ENCODE measurements at regions not wholly inside any gene's neighbourhood (a gene's known extent, or its start where the extent isn't known, plus 50 kb on each side); places are given as distances from the start of the nearest gene placed in this dataset.

DNA sequence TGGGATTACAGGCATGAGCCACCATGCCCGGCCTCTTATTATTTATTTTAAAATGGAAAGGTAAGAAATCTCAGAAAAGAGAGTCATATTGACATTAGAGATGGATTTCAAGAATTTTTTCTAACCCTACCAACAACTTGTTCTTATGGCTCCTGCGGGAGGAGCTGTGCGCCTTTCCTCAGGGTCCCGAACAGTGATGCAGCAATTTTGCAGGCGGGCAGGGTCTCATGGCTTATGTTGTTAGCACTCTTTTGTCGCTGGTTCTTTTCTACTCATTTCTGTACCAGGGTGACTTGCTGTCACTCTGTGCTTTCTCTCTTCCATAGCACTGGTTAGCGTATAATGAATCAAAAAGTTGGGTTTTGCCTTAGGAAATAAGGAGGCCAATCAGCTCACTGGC lies 148.8 kb upstream of the DLGAP1 start:
- Histone ChIP-seq H3K27me3 (ENCODE audit: control insufficient read depth in 2 of 2, insufficient read depth in 1 of 2, low read length in 1 of 2) (no peaks in the 10 kb centered on the region), H3K4me1 (ENCODE audit: control insufficient read depth in 2 of 2, insufficient read depth in 2 of 2, low read length in 2 of 2) (no peaks in the 10 kb centered on the region), H3K27ac (ENCODE audit: low read depth in 1 of 2, low read length in 1 of 2) (no peak overlapping the region), H3K4me3 (ENCODE audit: low read length in 2 of 2) (no peak overlapping the region), H3K36me3 (ENCODE audit: control insufficient read depth in 2 of 2, insufficient read depth in 2 of 2, low read length in 1 of 2) (no peaks in the 10 kb centered on the region), H3K9me3 (ENCODE audit: control insufficient read depth in 2 of 2, insufficient read depth in 1 of 2, low read length in 1 of 2) (peaks cover 0 to 2% of the 10 kb centered on the region in 2 donors)
- DNase-seq (ENCODE audit: low read depth in 6 of 9, low spot score in 9 of 9), result no peak
- WGBS, result 90% methylated on average over 7 of the region's 7 CpGs

DNA sequence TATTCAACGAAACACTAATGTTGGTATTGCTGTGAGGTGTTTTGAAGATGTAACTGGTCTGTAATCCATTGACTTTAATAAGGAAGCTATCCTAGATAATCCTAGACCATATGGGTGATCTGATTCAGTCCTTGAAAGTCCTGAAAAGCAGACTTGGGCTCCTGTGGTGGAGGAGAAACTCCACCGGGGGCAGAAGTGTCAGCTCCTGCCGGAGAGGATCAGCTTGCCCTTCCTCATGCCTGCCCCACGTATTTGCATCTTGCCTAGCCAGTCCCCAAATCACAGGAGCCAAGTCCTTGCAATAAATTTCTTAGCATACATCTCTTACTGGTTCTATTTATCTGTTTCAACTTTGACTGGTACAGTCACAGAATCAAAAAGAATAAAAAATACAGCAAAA lies 144.2 kb upstream of the DLGAP1 start:
- WGBS, result 57% methylated on average over 4 of the region's 4 CpGs
- DNase-seq (ENCODE audit: low read depth in 6 of 9, low spot score in 9 of 9), result no peak

DNA sequence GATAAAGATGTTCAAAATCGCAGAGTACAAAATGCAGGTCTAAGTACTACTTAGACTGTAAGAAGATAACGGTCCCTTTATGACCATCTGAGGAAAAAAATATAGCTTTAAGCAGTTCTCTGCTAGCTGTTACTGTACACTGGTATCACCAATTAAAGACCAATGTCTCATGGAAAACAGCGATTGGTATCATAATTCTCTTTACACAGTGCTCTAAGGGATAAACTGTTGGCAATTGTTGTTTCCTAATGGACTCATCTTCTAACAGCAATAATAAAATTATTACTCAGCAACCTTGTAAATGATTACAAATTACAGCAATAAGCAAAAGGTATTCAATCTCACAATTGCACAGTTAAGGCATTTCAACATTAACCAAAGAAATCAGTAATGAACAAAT lies 142.2 kb upstream of the DLGAP1 start:
- H3K4me1 ChIP-seq (ENCODE audit: control insufficient read depth in 2 of 2, insufficient read depth in 2 of 2, low read length in 2 of 2), result no peaks in the 10 kb centered on the region
- no peak overlapping the region for H3K4me3 ChIP-seq (ENCODE audit: low read length in 2 of 2)
- no peak for DNase-seq (ENCODE audit: low read depth in 6 of 9, low spot score in 9 of 9)
- no peaks in the 10 kb centered on the region for H3K27me3 ChIP-seq (ENCODE audit: control insufficient read depth in 2 of 2, insufficient read depth in 1 of 2, low read length in 1 of 2)
- 96% methylated on average over 3 of the region's 3 CpGs for WGBS
- H3K36me3 ChIP-seq (ENCODE audit: control insufficient read depth in 2 of 2, insufficient read depth in 2 of 2, low read length in 1 of 2), result no peaks in the 10 kb centered on the region
- H3K27ac ChIP-seq (ENCODE audit: low read depth in 1 of 2, low read length in 1 of 2), result no peak overlapping the region
- H3K9me3 ChIP-seq (ENCODE audit: control insufficient read depth in 2 of 2, insufficient read depth in 1 of 2, low read length in 1 of 2), result peaks cover 0 to 2% of the 10 kb centered on the region in 2 donors

More for the DNA sequence above, 144.2 kb upstream of the DLGAP1 start:
- peaks cover 0 to 2% of the 10 kb centered on the region in 2 donors for H3K9me3 ChIP-seq (ENCODE audit: control insufficient read depth in 2 of 2, insufficient read depth in 1 of 2, low read length in 1 of 2)
- no peak overlapping the region for H3K27ac ChIP-seq (ENCODE audit: low read depth in 1 of 2, low read length in 1 of 2)
- no peaks in the 10 kb centered on the region for H3K4me1 ChIP-seq (ENCODE audit: control insufficient read depth in 2 of 2, insufficient read depth in 2 of 2, low read length in 2 of 2)
- no peaks in the 10 kb centered on the region for H3K36me3 ChIP-seq (ENCODE audit: control insufficient read depth in 2 of 2, insufficient read depth in 2 of 2, low read length in 1 of 2)
- no peak overlapping the region for H3K4me3 ChIP-seq (ENCODE audit: low read length in 2 of 2)
- no peaks in the 10 kb centered on the region for H3K27me3 ChIP-seq (ENCODE audit: control insufficient read depth in 2 of 2, insufficient read depth in 1 of 2, low read length in 1 of 2)

GRCh38 chr18:4593895-4594294 lies 138.8 kb upstream of the DLGAP1 start:
- 95% methylated on average over 1 of the region's 1 CpG for WGBS
- Histone ChIP-seq H3K27me3 (ENCODE audit: control insufficient read depth in 2 of 2, insufficient read depth in 1 of 2, low read length in 1 of 2) (no peaks in the 10 kb centered on the region), H3K4me3 (ENCODE audit: low read length in 2 of 2) (no peak overlapping the region), H3K9me3 (ENCODE audit: control insufficient read depth in 2 of 2, insufficient read depth in 1 of 2, low read length in 1 of 2) (no peaks in the 10 kb centered on the region), H3K27ac (ENCODE audit: low read depth in 1 of 2, low read length in 1 of 2) (no peak overlapping the region), H3K4me1 (ENCODE audit: control insufficient read depth in 2 of 2, insufficient read depth in 2 of 2, low read length in 2 of 2) (no peaks in the 10 kb centered on the region), H3K36me3 (ENCODE audit: control insufficient read depth in 2 of 2, insufficient read depth in 2 of 2, low read length in 1 of 2) (no peaks in the 10 kb centered on the region)
- no peak for DNase-seq (ENCODE audit: low read depth in 6 of 9, low spot score in 9 of 9)

- H3K27ac ChIP-seq (ENCODE audit: low read depth in 1 of 2, low read length in 1 of 2), result no peak overlapping the region
- DNase-seq (ENCODE audit: low read depth in 6 of 9, low spot score in 9 of 9), result no peak
- H3K9me3 ChIP-seq (ENCODE audit: control insufficient read depth in 2 of 2, insufficient read depth in 1 of 2, low read length in 1 of 2), result no peaks in the 10 kb centered on the region
- WGBS, result 89% methylated on average over 4 of the region's 4 CpGs
- no peaks in the 10 kb centered on the region for H3K36me3 ChIP-seq (ENCODE audit: control insufficient read depth in 2 of 2, insufficient read depth in 2 of 2, low read length in 1 of 2)
- no peak overlapping the region for H3K4me3 ChIP-seq (ENCODE audit: low read length in 2 of 2)
- no peaks in the 10 kb centered on the region for H3K27me3 ChIP-seq (ENCODE audit: control insufficient read depth in 2 of 2, insufficient read depth in 1 of 2, low read length in 1 of 2)
- H3K4me1 ChIP-seq (ENCODE audit: control insufficient read depth in 2 of 2, insufficient read depth in 2 of 2, low read length in 2 of 2), result no peaks in the 10 kb centered on the region
Measured at GRCh38 chr18:4593459-4593858, 138.4 kb upstream of the DLGAP1 start.

- no peaks in the 10 kb centered on the region for H3K27me3 ChIP-seq (ENCODE audit: control insufficient read depth in 2 of 2, insufficient read depth in 1 of 2, low read length in 1 of 2)
- no peak overlapping the region for H3K4me3 ChIP-seq (ENCODE audit: low read length in 2 of 2)
- no peaks in the 10 kb centered on the region for H3K9me3 ChIP-seq (ENCODE audit: control insufficient read depth in 2 of 2, insufficient read depth in 1 of 2, low read length in 1 of 2)
- no peak overlapping the region for H3K27ac ChIP-seq (ENCODE audit: low read depth in 1 of 2, low read length in 1 of 2)
- WGBS, result 91% methylated on average over 5 of the region's 5 CpGs
- no peaks in the 10 kb centered on the region for H3K36me3 ChIP-seq (ENCODE audit: control insufficient read depth in 2 of 2, insufficient read depth in 2 of 2, low read length in 1 of 2)
- no peak for DNase-seq (ENCODE audit: low read depth in 6 of 9, low spot score in 9 of 9)
- no peaks in the 10 kb centered on the region for H3K4me1 ChIP-seq (ENCODE audit: control insufficient read depth in 2 of 2, insufficient read depth in 2 of 2, low read length in 2 of 2)
Measured at GRCh38 chr18:4589056-4589800, 134.1 kb upstream of the DLGAP1 start.

DNA sequence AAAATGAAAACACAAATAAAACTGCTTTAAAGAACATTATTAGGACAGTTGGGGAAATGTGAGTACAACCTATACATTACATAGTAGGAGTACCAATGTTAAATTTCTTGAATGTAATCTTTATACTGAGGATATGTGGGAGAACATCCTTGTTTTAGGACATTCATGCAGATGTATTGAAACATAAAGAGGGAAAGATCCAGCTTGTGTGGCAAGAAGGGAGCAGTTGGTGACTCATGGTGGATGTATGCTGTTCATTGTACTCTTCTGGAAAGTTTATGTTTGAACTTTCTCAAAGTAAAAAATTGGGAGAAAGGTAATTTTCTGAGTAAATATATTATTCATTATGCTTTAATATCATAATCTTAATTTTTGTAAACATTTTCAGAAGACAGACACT lies 132.1 kb upstream of the DLGAP1 start:
- no peak for DNase-seq (ENCODE audit: low read depth in 6 of 9, low spot score in 9 of 9)
- Histone ChIP-seq H3K27me3 (ENCODE audit: control insufficient read depth in 2 of 2, insufficient read depth in 1 of 2, low read length in 1 of 2) (no peaks in the 10 kb centered on the region), H3K4me1 (ENCODE audit: control insufficient read depth in 2 of 2, insufficient read depth in 2 of 2, low read length in 2 of 2) (no peaks in the 10 kb centered on the region)

GRCh38 chr18:4586731-4587130 lies 131.6 kb upstream of the DLGAP1 start:
- 78% methylated on average over 2 of the region's 2 CpGs for WGBS
- no peak for DNase-seq (ENCODE audit: low read depth in 6 of 9, low spot score in 9 of 9)
- no peaks in the 10 kb centered on the region for H3K36me3 ChIP-seq (ENCODE audit: control insufficient read depth in 2 of 2, insufficient read depth in 2 of 2, low read length in 1 of 2)
- no peak overlapping the region for H3K27ac ChIP-seq (ENCODE audit: low read depth in 1 of 2, low read length in 1 of 2)
- no peaks in the 10 kb centered on the region for H3K27me3 ChIP-seq (ENCODE audit: control insufficient read depth in 2 of 2, insufficient read depth in 1 of 2, low read length in 1 of 2)
- H3K9me3 ChIP-seq (ENCODE audit: control insufficient read depth in 2 of 2, insufficient read depth in 1 of 2, low read length in 1 of 2), result no peaks in the 10 kb centered on the region
- H3K4me3 ChIP-seq (ENCODE audit: low read length in 2 of 2), result no peak overlapping the region
- no peaks in the 10 kb centered on the region for H3K4me1 ChIP-seq (ENCODE audit: control insufficient read depth in 2 of 2, insufficient read depth in 2 of 2, low read length in 2 of 2)

More for the DNA sequence above, 132.1 kb upstream of the DLGAP1 start:
- Histone ChIP-seq H3K27ac (ENCODE audit: low read depth in 1 of 2, low read length in 1 of 2) (no peak overlapping the region), H3K9me3 (ENCODE audit: control insufficient read depth in 2 of 2, insufficient read depth in 1 of 2, low read length in 1 of 2) (no peaks in the 10 kb centered on the region), H3K36me3 (ENCODE audit: control insufficient read depth in 2 of 2, insufficient read depth in 2 of 2, low read length in 1 of 2) (no peaks in the 10 kb centered on the region), H3K4me3 (ENCODE audit: low read length in 2 of 2) (no peak overlapping the region)

DNA sequence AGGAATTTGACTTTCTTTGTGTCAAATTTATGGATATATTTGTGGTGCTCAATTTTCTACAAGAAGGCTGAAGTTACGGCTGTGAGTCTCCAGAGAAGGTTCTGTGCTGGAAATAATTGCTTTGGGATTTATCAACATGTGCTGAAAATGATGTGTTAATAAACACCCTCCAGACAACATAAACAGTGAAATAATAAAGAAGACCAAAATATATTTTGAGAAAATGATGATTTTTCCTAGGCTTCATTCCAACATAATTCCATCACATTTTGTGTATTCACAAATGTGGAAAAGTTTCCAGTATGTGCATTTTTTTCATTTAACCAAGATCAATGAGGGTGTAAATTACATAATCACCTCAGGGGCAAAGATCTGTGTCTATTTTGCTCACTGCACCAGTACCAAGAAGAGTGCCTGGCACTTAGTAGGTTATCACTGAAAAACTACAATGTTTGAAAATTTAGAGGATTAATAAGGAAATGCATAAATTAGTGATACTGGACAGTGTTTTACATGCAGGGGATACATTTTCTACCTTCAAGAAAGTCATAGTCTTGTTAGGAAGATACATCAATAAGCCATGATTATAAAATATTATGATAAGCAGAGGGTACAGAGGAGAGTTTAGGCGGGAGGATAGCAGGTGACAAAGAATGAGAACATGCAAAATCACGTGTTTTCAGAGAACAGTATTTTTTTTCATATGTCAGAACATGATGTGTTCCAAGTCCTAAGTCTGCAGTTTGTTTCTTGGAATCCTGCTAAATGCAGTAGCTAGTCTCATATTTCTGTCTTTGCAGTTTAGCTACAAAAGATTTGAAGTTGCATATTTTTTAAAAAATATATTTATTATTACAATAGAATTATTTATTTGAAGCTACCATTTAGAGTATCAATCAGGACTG lies 127.6 kb upstream of the DLGAP1 start:
- WGBS, result 87% methylated on average over 3 of the region's 3 CpGs

More for the DNA sequence above, 127.6 kb upstream of the DLGAP1 start:
- H3K36me3 ChIP-seq (ENCODE audit: control insufficient read depth in 2 of 2, insufficient read depth in 2 of 2, low read length in 1 of 2), result no peaks in the 10 kb centered on the region
- H3K9me3 ChIP-seq (ENCODE audit: control insufficient read depth in 2 of 2, insufficient read depth in 1 of 2, low read length in 1 of 2), result peaks cover 0 to 12% of the 10 kb centered on the region in 2 donors
- H3K27ac ChIP-seq (ENCODE audit: low read depth in 1 of 2, low read length in 1 of 2), result no peak overlapping the region
- no peaks in the 10 kb centered on the region for H3K27me3 ChIP-seq (ENCODE audit: control insufficient read depth in 2 of 2, insufficient read depth in 1 of 2, low read length in 1 of 2)
- no peak for DNase-seq (ENCODE audit: low read depth in 6 of 9, low spot score in 9 of 9)
- H3K4me1 ChIP-seq (ENCODE audit: control insufficient read depth in 2 of 2, insufficient read depth in 2 of 2, low read length in 2 of 2), result no peaks in the 10 kb centered on the region
- H3K4me3 ChIP-seq (ENCODE audit: low read length in 2 of 2), result no peak overlapping the region
